Endodermal cell (in vitro differentiated cells): ENCODE measurements at regions not wholly inside any gene's neighbourhood (a gene's known extent, or its start where the extent isn't known, plus 50 kb on each side); places are given as distances from the start of the nearest gene placed in this dataset.
"Not testable (repeated sequence)": the region's sequence is repeated elsewhere in the genome, so short reads cannot be mapped to it uniquely, and the experiment has no call there.

Experiments
- DNase-seq: peaks from one replicate; pipeline ENCODE4 v3.0.0-alpha.2; 2017
- H3K27ac ChIP-seq: 2 replicates; pipeline ENCODE4 v1.5.1; 2013; ENCODE audit warnings: mild to moderate bottlenecking, low read depth, low read length, moderate library complexity
- H3K27me3 ChIP-seq: 2 replicates; pipeline ENCODE4 v1.6.1; 2013; ENCODE audit warnings: mild to moderate bottlenecking, low read length, moderate library complexity; ENCODE audit not compliant: insufficient read depth, control insufficient read depth, poor library complexity, severe bottlenecking
- H3K36me3 ChIP-seq: 2 replicates; pipeline ENCODE4 v1.7.0; 2013; ENCODE audit warnings: mild to moderate bottlenecking, low read length, moderate library complexity; ENCODE audit not compliant: control insufficient read depth, insufficient read depth
- H3K4me1 ChIP-seq: one replicate; pipeline ENCODE4 v1.7.0; 2013; ENCODE audit warnings: low read length; ENCODE audit not compliant: control insufficient read depth, insufficient read depth
- H3K4me3 ChIP-seq: 2 replicates; pipeline ENCODE4 v1.5.1; 2013; ENCODE audit warnings: mild to moderate bottlenecking, low read length, moderate library complexity
- H3K9ac ChIP-seq: 2 replicates; pipeline ENCODE4 v1.6.1; 2013; ENCODE audit warnings: mild to moderate bottlenecking, low read length, moderate library complexity; ENCODE audit not compliant: poor library complexity, severe bottlenecking; ENCODE audit errors: extremely low read depth
- H3K9me3 ChIP-seq: 2 replicates; pipeline ENCODE4 v1.6.1; 2013; ENCODE audit warnings: mild to moderate bottlenecking, low read length, moderate library complexity; ENCODE audit not compliant: control insufficient read depth
- H3K27ac Mint-ChIP-seq: 2 replicates; pipeline ENCODE4 v1.8.0; 2020; ENCODE audit warnings: mixed read lengths
- H3K27me3 Mint-ChIP-seq: 2 replicates; pipeline ENCODE4 v1.8.0; 2021; ENCODE audit warnings: mild to moderate bottlenecking, mixed read lengths; ENCODE audit not compliant: insufficient read depth
- H3K36me3 Mint-ChIP-seq: 2 replicates; pipeline ENCODE4 v1.8.0; 2020; ENCODE audit warnings: low read depth, mixed read lengths
- H3K4me1 Mint-ChIP-seq: 2 replicates; pipeline ENCODE4 v1.8.0; 2020; ENCODE audit warnings: mixed read lengths
- H3K4me3 Mint-ChIP-seq: 2 replicates; pipeline ENCODE4 v1.8.0; 2020; ENCODE audit warnings: mild to moderate bottlenecking, moderate library complexity, mixed read lengths
- H3K9me3 Mint-ChIP-seq: 2 replicates; pipeline ENCODE4 v1.8.0; 2020; ENCODE audit warnings: mild to moderate bottlenecking, mixed read lengths
- WGBS, 2 experiments: methylation state at CpG; one replicate each; pipeline versions ENCODE4 v1.1.5 to v1.1.7; 2013; ENCODE audit warnings: missing lambda C conversion rate in 2 of 2, mixed read lengths in 1 of 2; ENCODE audit not compliant: insufficient coverage in 1 of 2, insufficient read length in 1 of 2; 5-methylcytosine and 5-hydroxymethylcytosine counted together
- TF ChIP-seq, protein P1 (sequence below): fragments of 200-600 bp; sonication (generic); conservative IDR thresholded peaks from 2 replicates; pipeline ENCODE4 v1.5.0; 2021; ENCODE audit warnings: antibody characterized with exemption, mild to moderate bottlenecking

DNA sequence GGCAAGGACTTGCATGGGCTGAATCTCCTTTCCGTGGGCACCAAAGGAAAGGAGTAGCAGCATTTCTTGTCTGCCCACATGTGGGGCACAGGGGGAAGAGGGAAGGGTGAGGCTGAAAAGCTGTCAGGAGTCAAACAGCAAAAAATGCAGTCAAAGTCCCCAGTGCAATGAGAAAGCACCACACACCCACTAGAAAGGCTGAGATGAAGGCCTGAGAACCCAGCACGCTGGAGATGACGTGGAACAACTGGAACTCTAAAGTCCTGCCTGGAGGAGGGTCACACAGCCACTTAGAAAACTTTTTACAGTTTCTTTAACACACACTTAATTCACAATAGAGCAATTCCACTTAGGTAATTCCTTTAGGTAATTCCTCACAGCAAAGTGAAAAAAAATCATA, 94.6 kb upstream of the IGFBPL1 start:
- H3K4me3 ChIP-seq = no peak overlapping the region
- H3K27me3 Mint-ChIP-seq = peaks cover 6% of the 10 kb centered on the region
- H3K9me3 Mint-ChIP-seq = no peaks in the 10 kb centered on the region
- no peak for DNase-seq
- no peaks in the 10 kb centered on the region for H3K27me3 ChIP-seq
- peaks cover 4% of the 10 kb centered on the region for H3K4me1 Mint-ChIP-seq
- H3K27ac ChIP-seq = no peak overlapping the region
- no peaks in the 10 kb centered on the region for H3K4me1 ChIP-seq
- H3K4me3 Mint-ChIP-seq = no peak overlapping the region
- H3K36me3 ChIP-seq = no peaks in the 10 kb centered on the region
- no peak overlapping the region for H3K27ac Mint-ChIP-seq
- H3K9ac ChIP-seq = no peak overlapping the region
- 80 to 90% methylated on average over 1 to 3 of the region's 3 CpGs for WGBS, 2 experiments
- TF ChIP-seq, protein P1, sequence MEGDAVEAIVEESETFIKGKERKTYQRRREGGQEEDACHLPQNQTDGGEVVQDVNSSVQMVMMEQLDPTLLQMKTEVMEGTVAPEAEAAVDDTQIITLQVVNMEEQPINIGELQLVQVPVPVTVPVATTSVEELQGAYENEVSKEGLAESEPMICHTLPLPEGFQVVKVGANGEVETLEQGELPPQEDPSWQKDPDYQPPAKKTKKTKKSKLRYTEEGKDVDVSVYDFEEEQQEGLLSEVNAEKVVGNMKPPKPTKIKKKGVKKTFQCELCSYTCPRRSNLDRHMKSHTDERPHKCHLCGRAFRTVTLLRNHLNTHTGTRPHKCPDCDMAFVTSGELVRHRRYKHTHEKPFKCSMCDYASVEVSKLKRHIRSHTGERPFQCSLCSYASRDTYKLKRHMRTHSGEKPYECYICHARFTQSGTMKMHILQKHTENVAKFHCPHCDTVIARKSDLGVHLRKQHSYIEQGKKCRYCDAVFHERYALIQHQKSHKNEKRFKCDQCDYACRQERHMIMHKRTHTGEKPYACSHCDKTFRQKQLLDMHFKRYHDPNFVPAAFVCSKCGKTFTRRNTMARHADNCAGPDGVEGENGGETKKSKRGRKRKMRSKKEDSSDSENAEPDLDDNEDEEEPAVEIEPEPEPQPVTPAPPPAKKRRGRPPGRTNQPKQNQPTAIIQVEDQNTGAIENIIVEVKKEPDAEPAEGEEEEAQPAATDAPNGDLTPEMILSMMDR = no peak
- H3K9me3 ChIP-seq = no peaks in the 10 kb centered on the region
- H3K36me3 Mint-ChIP-seq = no peaks in the 10 kb centered on the region

DNA sequence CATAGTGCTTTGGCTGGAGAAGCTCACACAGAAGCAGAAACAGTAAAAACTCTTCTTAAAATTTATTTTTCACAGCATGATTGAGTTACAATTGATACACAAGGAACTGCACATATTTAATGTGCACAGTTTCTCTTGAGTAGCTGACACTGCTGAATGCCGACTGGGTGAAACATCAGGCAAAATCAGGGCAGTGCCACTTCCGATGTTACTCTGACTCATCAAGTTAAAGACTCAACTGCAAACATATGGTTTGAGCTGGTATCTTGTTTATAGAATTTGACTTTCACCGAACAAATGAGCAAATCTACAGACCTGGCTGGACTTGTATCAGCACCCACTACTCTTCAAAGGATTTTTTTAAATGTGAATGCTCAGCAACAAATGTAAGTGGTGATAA, 92.0 kb upstream of the IGFBPL1 start:
- H3K27ac ChIP-seq, H3K4me1 ChIP-seq, H3K9me3 Mint-ChIP-seq, H3K9me3 ChIP-seq, H3K36me3 Mint-ChIP-seq, H3K4me1 Mint-ChIP-seq, H3K27ac Mint-ChIP-seq, H3K27me3 ChIP-seq, H3K4me3 Mint-ChIP-seq, H3K4me3 ChIP-seq, H3K9ac ChIP-seq, H3K36me3 ChIP-seq, DNase-seq, H3K27me3 Mint-ChIP-seq: not testable (repeated sequence)
- WGBS, 2 experiments = 88 to 100% methylated on average over 1 to 2 of the region's 3 CpGs

DNA sequence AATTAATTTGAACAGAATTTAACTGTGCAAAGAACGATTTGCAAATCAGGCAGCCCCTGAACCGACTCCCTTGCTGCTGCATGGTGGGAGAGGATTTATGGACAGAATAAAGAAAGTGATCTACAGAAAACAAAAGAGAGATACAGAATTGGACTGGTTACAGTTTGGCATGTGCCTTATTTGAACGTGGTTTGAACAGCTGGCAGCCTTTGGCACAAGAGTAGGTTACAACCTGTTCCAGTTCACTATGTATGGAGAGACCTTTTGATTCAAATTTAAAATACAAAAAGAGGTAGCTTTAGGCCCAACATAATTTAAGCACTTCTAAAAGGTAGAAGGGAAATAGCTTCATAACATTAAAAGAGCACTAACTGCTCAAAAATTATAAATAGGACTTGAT, 90.8 kb upstream of the IGFBPL1 start:
- H3K27me3 Mint-ChIP-seq, DNase-seq, H3K9me3 ChIP-seq, H3K9me3 Mint-ChIP-seq, H3K27me3 ChIP-seq, H3K4me1 ChIP-seq, H3K4me3 Mint-ChIP-seq, H3K36me3 Mint-ChIP-seq, H3K27ac Mint-ChIP-seq, H3K4me3 ChIP-seq, H3K4me1 Mint-ChIP-seq, H3K27ac ChIP-seq, H3K36me3 ChIP-seq, H3K9ac ChIP-seq: not testable (repeated sequence)
- 90 to 92% methylated on average over 3 of the region's 3 CpGs for WGBS, 2 experiments

DNA sequence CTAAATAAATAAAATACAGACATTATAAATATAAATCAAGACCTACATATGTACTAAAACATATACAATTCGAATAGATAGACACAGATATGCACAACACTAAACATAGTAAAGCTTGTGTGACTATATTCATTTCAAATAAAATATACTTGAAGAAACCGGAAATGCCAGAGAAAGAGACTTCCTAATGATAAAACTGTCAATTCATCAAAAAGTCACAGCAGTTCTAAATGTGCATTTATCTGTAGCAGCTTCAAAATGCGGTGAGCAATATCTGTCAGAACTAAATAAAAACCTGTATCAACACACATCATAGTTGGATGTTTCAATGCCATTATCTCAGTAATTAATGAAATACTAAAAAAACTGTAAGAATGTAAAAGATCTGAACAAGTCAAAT, 86.1 kb upstream of the IGFBPL1 start:
- not testable (repeated sequence) for H3K9me3 Mint-ChIP-seq, H3K27me3 ChIP-seq, H3K36me3 Mint-ChIP-seq, H3K4me1 Mint-ChIP-seq, H3K27ac ChIP-seq, H3K27me3 Mint-ChIP-seq, H3K4me3 Mint-ChIP-seq, H3K9me3 ChIP-seq, H3K4me3 ChIP-seq, DNase-seq, H3K4me1 ChIP-seq, H3K36me3 ChIP-seq, H3K27ac Mint-ChIP-seq, H3K9ac ChIP-seq
- 86 to 100% methylated on average over 2 of the region's 3 CpGs for WGBS, 2 experiments
